Endothelial cell (in vitro differentiated cells): ENCODE measurements at regions not wholly inside any gene's neighbourhood (a gene's known extent, or its start where the extent isn't known, plus 50 kb on each side); places are given as distances from the start of the nearest gene placed in this dataset.

Experiments
- DNase-seq: peaks from one replicate; pipeline ENCODE4 v3.0.0; 2021; ENCODE audit warnings: low spot score
- H3K27ac Mint-ChIP-seq: one replicate; pipeline ENCODE4 v1.8.0; 2021; ENCODE audit warnings: mixed read lengths, inconsistent platforms; ENCODE audit not compliant: unreplicated experiment
- H3K27me3 Mint-ChIP-seq: one replicate; pipeline ENCODE4 v1.8.0; 2021; ENCODE audit warnings: mild to moderate bottlenecking, moderate library complexity, mixed read lengths, inconsistent platforms; ENCODE audit not compliant: unreplicated experiment
- H3K36me3 Mint-ChIP-seq: one replicate; pipeline ENCODE4 v1.8.0; 2021; ENCODE audit warnings: mild to moderate bottlenecking, low read depth, mixed read lengths, inconsistent platforms; ENCODE audit not compliant: unreplicated experiment
- H3K4me1 Mint-ChIP-seq: one replicate; pipeline ENCODE4 v1.8.0; 2021; ENCODE audit warnings: mild to moderate bottlenecking, mixed read lengths, inconsistent platforms; ENCODE audit not compliant: unreplicated experiment
- H3K4me3 Mint-ChIP-seq: one replicate; pipeline ENCODE4 v1.8.0; 2021; ENCODE audit warnings: mild to moderate bottlenecking, mixed read lengths, inconsistent platforms; ENCODE audit not compliant: unreplicated experiment
- H3K9me3 Mint-ChIP-seq: one replicate; pipeline ENCODE4 v1.8.0; 2021; ENCODE audit warnings: mixed read lengths, inconsistent platforms; ENCODE audit not compliant: unreplicated experiment
- TF ChIP-seq, protein P1 (sequence below): fragments of 200-600 bp; sonication (generic); IDR thresholded peaks from one replicate; pipeline ENCODE4 v1.5.0; 2021; ENCODE audit warnings: antibody characterized with exemption; ENCODE audit not compliant: unreplicated experiment

DNA sequence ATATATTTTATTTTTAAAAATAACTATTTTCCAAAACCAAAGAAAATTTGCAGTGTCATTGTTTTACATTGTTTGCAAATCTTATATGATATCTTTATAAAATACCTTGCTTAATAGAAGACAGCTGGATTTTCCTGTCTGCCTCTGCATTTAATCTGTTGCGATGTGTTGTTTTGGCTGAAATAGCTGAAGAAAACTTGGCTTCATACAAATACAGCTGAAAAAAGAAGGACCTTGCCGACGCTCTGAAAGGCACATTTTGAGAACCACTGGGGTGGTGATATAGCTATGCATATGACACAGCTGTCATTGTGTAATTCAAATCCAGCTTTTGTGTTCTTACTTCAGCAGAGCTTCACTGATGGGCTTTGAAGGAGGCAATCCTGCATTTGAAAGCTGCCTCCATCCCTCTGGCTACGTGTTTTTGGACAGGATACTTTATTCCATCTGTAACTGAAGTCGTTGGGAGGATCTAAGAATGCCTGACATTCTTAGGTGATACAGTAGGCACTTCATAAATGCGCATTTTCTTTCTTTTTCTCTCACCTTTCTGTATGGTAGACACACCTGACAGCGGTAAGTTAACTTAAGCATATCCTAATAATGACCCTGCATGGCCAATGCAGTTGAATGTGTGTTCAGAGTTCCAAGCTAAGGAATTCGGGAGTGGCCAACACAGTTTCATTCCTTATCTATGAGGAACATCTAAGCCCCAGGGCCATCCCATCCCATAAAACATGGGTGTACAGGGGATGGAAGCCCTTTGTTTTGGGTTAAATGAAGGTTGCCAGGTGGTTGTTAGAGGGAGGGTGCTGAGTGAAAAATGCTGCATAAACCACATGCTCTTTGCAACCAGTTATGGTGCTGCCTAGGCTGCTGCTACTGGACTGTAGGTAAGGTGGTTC, 213.0 kb downstream of the TFAP2A start:
- H3K4me3 Mint-ChIP-seq, result no peak overlapping the region
- TF ChIP-seq, protein P1, sequence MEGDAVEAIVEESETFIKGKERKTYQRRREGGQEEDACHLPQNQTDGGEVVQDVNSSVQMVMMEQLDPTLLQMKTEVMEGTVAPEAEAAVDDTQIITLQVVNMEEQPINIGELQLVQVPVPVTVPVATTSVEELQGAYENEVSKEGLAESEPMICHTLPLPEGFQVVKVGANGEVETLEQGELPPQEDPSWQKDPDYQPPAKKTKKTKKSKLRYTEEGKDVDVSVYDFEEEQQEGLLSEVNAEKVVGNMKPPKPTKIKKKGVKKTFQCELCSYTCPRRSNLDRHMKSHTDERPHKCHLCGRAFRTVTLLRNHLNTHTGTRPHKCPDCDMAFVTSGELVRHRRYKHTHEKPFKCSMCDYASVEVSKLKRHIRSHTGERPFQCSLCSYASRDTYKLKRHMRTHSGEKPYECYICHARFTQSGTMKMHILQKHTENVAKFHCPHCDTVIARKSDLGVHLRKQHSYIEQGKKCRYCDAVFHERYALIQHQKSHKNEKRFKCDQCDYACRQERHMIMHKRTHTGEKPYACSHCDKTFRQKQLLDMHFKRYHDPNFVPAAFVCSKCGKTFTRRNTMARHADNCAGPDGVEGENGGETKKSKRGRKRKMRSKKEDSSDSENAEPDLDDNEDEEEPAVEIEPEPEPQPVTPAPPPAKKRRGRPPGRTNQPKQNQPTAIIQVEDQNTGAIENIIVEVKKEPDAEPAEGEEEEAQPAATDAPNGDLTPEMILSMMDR, result no peak
- peaks cover 4% of the 10 kb centered on the region for H3K27me3 Mint-ChIP-seq
- DNase-seq, result no peak
- H3K27ac Mint-ChIP-seq, result no peak overlapping the region
- H3K36me3 Mint-ChIP-seq, result no peaks in the 10 kb centered on the region
- no peaks in the 10 kb centered on the region for H3K9me3 Mint-ChIP-seq
- no peaks in the 10 kb centered on the region for H3K4me1 Mint-ChIP-seq

DNA sequence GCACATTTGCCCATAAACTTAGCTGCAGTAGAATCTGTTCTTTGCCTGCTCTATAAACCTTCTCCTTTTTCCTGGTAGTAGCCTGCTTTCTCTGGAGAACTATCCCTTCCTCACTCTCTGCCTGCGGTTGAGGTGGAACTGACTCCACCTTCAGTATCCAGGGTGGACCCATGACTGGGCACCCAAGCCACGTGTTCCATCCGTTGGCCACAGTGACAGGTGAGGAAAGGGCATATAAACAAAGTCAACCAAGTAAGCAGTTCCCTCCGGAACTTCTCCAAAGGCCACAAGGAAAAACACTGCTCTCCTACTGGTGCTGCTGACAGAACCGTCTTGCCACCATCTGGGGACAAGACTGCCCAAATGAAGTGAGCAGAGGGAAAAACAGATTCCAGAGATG, 218.8 kb downstream of the TFAP2A start:
- H3K4me1 Mint-ChIP-seq, result no peaks in the 10 kb centered on the region
- DNase-seq, result no peak
- peaks cover 4% of the 10 kb centered on the region for H3K27me3 Mint-ChIP-seq
- H3K4me3 Mint-ChIP-seq, result no peak overlapping the region
- H3K9me3 Mint-ChIP-seq, result no peaks in the 10 kb centered on the region
- TF ChIP-seq, protein P1, result no peak
- H3K27ac Mint-ChIP-seq, result no peak overlapping the region
- H3K36me3 Mint-ChIP-seq, result no peaks in the 10 kb centered on the region

DNA sequence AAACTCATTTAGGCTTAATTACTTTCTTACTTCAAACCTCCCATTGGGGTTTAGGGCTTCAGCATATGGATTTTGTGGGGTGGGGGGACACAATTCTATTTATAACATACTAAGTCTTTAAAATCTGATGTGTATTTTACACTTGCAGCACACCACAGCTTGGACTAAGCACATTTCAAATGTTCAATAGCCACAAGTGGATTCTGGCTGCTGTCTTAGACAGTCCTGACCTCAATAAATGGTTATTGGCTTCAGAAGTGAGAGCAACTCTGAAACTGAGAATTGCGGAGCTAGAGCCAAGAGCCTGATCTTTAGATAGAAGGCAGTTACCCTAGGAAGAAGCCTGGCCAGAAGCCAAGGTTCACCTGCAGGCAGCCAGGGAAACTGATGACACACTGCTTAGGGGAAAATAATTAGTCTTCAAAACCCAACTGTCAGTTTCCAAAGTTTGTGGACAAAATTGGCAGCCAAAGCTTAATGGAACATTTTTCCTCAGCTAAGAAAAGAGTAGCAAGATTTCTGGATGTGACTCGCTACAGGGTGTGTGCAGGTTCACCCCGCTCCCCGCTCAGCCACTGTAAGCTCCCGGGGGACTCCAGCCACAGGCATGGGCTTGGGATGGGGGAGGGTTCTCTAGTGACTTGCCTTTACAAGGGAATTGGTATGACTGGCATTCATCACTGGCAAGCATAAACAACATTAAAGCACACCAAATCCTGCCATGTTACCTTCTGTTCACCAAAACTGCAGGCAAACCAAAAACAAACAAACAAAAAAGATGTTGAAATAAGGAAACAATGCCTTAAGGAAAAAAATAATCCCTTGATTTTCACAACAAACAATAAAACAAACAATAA, 219.8 kb downstream of the TFAP2A start:
- Mint-ChIP-seq H3K4me3 (no peak overlapping the region), H3K27ac (no peak overlapping the region), H3K36me3 (no peaks in the 10 kb centered on the region), H3K4me1 (peaks cover 1% of the 10 kb centered on the region), H3K9me3 (no peaks in the 10 kb centered on the region), H3K27me3 (peaks cover 4% of the 10 kb centered on the region)
- TF ChIP-seq, protein P1, result no peak
- no peak for DNase-seq

DNA sequence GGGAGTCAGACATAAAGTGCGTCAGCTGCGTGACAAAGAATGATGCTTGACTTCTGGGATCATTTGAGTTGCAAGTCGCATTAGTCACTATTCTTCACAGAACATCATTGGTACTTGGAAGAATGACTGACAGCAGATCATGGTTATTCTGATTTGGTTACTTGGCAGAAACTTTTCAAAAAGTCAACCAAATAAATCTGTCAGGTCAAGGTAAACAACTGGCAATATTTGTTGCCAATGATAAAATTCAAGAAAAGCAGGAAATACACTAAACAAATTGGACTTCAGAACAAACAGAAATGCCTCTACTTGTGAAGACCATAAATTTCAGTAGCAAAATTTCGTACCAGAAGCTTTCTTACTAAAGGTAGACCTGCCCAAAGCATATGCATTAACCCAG, 221.6 kb downstream of the TFAP2A start:
- no peak overlapping the region for H3K4me3 Mint-ChIP-seq
- H3K4me1 Mint-ChIP-seq, result peaks cover 4% of the 10 kb centered on the region
- H3K9me3 Mint-ChIP-seq, result no peaks in the 10 kb centered on the region
- H3K27ac Mint-ChIP-seq, result no peak overlapping the region
- TF ChIP-seq, protein P1, result no peak
- peaks cover 3% of the 10 kb centered on the region for H3K27me3 Mint-ChIP-seq
- DNase-seq, result no peak
- H3K36me3 Mint-ChIP-seq, result no peaks in the 10 kb centered on the region
